SK-N-MC (cell line): ENCODE measurements at regions not wholly inside any gene's neighbourhood (a gene's known extent, or its start where the extent isn't known, plus 50 kb on each side); places are given as distances from the start of the nearest gene placed in this dataset.

Experiments
- DNase-seq: peaks from one replicate; pipeline ENCODE4 v3.0.0-alpha.2; 2011; ENCODE audit warnings: low read depth, low spot score
- H3K27ac ChIP-seq: fragments of 200-600 bp; sonication (generic); 2 replicates; pipeline ENCODE4 v1.5.1; 2016; ENCODE audit warnings: mixed run types
- H3K36me3 ChIP-seq: fragments of 200-600 bp; sonication (generic); 2 replicates; pipeline ENCODE4 v1.6.1; 2017; ENCODE audit warnings: antibody characterized with exemption, low read length, mixed read lengths; ENCODE audit not compliant: insufficient read depth
- H3K4me3 ChIP-seq: fragments of 200-600 bp; sonication (generic); 2 replicates; pipeline ENCODE4 v1.5.1; 2016
- H3K9ac ChIP-seq: fragments of 200-600 bp; sonication (generic); 2 replicates; pipeline ENCODE4 v1.8.0; 2017; ENCODE audit warnings: mixed run types, mixed read lengths; ENCODE audit not compliant: insufficient read length
- H3K9me3 ChIP-seq: fragments of 200-600 bp; sonication (generic); 2 replicates; pipeline ENCODE4 v1.6.1; 2017; ENCODE audit warnings: low read depth, mild to moderate bottlenecking, antibody characterized with exemption, low read length, moderate library complexity, mixed read lengths
- EZH2 ChIP-seq: fragments of 200-600 bp; sonication (generic); IDR thresholded peaks from one replicate; pipeline ENCODE4 v1.6.1; 2017; ENCODE audit warnings: antibody characterized with exemption
- FOXP2 ChIP-seq: optimal IDR thresholded peaks from 2 replicates; pipeline ENCODE3; 2011; ENCODE audit warnings: mild to moderate bottlenecking, moderate library complexity; ENCODE audit not compliant: insufficient read depth; ENCODE audit errors: extremely low read length, control extremely low read depth
- POLR2AphosphoS5 ChIP-seq: IDR thresholded peaks from 2 replicates; pipeline ENCODE4 v1.6.1; 2012; ENCODE audit warnings: mild to moderate bottlenecking, low read depth, low read length, borderline replicate concordance

GRCh38 chr9:72471096-72471495, 50.3 kb upstream of the TMC1 start:
- Histone ChIP-seq H3K9me3 (no peaks in the 10 kb centered on the region), H3K4me3 (no peak overlapping the region), H3K27ac (no peak overlapping the region), H3K36me3 (no peaks in the 10 kb centered on the region), H3K9ac (no peak overlapping the region)
- no peak for DNase-seq
- TF ChIP-seq EZH2 (no peak), POLR2AphosphoS5 (no peak), FOXP2 (no peak)

DNA sequence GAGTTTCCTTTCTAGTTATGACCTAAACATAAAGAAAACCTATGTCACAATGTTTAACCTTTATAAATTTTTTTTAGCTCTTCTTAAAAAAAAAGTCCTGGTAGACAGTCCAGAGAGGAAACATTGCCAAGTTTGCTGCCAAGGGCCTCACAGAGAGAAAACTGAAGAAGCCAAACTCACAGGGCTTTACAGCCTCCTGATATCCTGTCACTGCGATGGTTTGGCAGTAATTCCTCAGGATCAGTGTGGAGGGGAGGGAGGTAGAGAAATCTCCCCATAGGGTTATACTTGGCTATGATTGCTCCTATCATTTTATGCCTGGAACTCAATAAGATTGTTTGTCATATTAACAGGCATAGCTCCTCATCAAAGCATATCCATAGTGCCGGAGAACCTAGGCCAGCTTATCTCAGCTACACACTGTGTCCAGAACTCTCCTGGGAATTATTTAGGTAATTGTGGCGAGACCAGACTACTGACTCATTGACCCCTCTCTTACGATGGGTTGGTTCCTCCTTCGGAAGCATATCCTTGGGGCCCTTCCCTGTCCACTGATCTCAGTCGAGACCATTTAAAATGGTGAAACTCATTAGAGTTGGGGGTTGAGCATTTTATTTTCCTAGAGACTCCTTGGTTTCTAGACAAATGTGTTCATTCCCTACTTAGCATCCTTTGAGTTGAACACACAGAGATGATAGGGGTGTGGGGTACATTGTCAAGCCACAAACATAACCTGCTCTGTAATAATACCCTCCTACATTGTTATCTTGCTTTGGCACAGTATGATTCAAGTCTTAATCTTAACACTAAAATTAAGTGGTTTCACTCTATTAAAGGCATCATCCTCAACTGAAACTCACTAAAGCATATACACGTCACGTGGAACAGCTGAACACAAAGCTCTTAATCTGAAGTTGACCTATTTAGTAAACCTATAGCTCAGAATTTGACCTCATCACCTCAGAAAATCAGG, 53.4 kb upstream of the TMC1 start:
- TF ChIP-seq FOXP2 (no peak), EZH2 (no peak), POLR2AphosphoS5 (no peak)
- H3K9ac ChIP-seq: no peak overlapping the region
- no peaks in the 10 kb centered on the region for H3K36me3 ChIP-seq
- H3K4me3 ChIP-seq: no peak overlapping the region
- no peak for DNase-seq
- no peaks in the 10 kb centered on the region for H3K9me3 ChIP-seq
- H3K27ac ChIP-seq: no peak overlapping the region

DNA sequence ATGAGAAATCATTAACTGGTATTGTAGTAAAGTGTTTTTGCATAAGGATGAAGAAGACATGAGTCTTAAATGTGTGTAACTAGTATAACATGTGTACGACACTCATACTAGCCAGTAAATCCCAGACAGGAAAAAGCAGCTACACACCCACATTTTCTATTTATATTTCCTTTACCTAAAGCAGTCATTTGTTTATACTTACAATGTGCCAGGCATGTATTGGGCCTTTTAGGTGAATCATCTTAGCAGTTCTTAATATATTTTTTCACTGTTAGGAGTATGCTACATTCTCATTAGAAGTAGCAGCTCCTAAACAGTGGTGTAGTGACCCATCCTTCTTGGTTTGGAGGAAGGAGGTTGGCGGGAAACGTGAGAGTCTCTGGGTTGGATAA, 55.8 kb upstream of the TMC1 start:
- H3K9me3 ChIP-seq: no peaks in the 10 kb centered on the region
- DNase-seq: no peak
- H3K9ac ChIP-seq: no peak overlapping the region
- H3K36me3 ChIP-seq: no peaks in the 10 kb centered on the region
- no peak for TF ChIP-seq FOXP2
- TF ChIP-seq POLR2AphosphoS5: no peak
- no peak for TF ChIP-seq EZH2
- peak overlapping the region; percentile 16; the same call in 1 of the 2 replicates for H3K27ac ChIP-seq
- H3K4me3 ChIP-seq: no peak overlapping the region

DNA sequence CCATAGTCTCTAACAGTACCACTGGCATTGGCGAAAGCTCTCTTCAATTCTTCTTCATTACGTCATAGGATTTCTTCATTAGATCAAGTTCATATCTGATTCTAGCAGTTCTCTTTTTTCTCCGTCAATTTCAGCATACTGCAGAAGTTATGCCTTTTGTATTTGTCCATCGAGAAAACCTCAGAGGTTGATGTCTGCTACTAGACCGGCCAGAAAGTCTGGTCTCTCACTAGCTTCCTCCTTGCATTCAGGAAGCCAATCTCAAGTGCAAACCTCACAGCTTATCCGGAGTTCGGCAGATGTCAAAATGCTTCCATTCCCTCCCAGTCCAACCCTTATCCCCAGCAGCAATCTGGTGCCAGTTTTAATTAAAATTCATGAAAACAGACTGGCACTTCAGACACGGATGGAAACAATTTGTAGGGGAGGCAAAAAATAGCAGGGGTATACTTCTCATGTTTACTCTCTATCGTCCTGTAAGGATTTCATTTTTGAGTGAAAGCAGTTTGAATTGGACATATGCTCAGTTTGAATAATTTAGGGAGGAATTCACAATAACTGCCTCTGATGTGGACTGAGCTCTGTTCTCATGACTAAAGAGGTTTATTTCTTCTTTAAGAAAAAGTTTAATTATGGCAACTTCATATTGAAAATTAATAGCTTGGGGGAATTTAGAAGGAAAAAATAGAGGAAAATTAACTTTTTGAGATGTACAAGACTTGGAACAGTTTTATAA, 56.4 kb upstream of the TMC1 start:
- Histone ChIP-seq H3K36me3 (no peaks in the 10 kb centered on the region), H3K9me3 (no peaks in the 10 kb centered on the region), H3K9ac (peak overlapping the region; percentile 6), H3K27ac (peak overlapping the region; percentile 16; the same call in 1 of the 2 replicates), H3K4me3 (peak overlapping the region; percentile 65)
- TF ChIP-seq FOXP2 (no peak), EZH2 (no peak), POLR2AphosphoS5 (no peak)
- no peak for DNase-seq

DNA sequence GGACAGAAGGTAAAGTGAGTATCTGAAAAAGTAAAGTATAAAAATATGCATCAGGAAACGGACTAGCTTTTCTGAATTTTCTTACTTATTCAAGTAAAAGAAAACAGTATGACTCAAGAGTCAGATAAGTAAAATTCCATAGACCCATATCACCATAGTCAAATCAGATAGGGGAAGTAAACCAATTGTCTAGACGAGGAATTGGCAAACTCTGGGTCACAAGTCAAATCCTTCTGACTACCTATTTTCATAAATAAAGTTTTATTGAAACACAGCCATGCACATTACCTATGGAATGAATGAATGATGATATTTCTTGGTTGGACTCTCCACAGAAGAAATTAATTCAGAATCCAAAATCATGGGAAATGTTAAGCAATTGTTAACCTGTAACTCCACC, 59.1 kb upstream of the TMC1 start:
- DNase-seq: no peak
- no peaks in the 10 kb centered on the region for H3K36me3 ChIP-seq
- no peaks in the 10 kb centered on the region for H3K9me3 ChIP-seq
- no peak overlapping the region for H3K27ac ChIP-seq
- no peak overlapping the region for H3K4me3 ChIP-seq
- H3K9ac ChIP-seq: no peak overlapping the region
- TF ChIP-seq EZH2: no peak
- TF ChIP-seq FOXP2: no peak
- TF ChIP-seq POLR2AphosphoS5: no peak

GRCh38 chr9:72460342-72461312, 60.8 kb upstream of the TMC1 start:
- DNase-seq: no peak
- H3K36me3 ChIP-seq: no peaks in the 10 kb centered on the region
- TF ChIP-seq EZH2 (no peak), FOXP2 (no peak), POLR2AphosphoS5 (no peak)
- peak overlapping the region; percentile 29 for H3K9ac ChIP-seq
- no peaks in the 10 kb centered on the region for H3K9me3 ChIP-seq
- no peak overlapping the region for H3K4me3 ChIP-seq
- H3K27ac ChIP-seq: no peak overlapping the region

GRCh38 chr9:72459308-72459707, 62.1 kb upstream of the TMC1 start:
- H3K36me3 ChIP-seq: no peaks in the 10 kb centered on the region
- H3K9ac ChIP-seq: no peak overlapping the region
- H3K27ac ChIP-seq: no peak overlapping the region
- no peak for TF ChIP-seq POLR2AphosphoS5
- TF ChIP-seq EZH2: no peak
- TF ChIP-seq FOXP2: no peak
- H3K4me3 ChIP-seq: no peak overlapping the region
- no peaks in the 10 kb centered on the region for H3K9me3 ChIP-seq
- no peak for DNase-seq
